ENCODE measurements at regions not wholly inside any gene's neighbourhood (a gene's known extent, or its start where the extent isn't known, plus 50 kb on each side); places are given as distances from the start of the nearest gene placed in this dataset.
"Not testable (repeated sequence)": the region's sequence is repeated elsewhere in the genome, so short reads cannot be mapped to it uniquely, and the experiment has no call there.

DNA sequence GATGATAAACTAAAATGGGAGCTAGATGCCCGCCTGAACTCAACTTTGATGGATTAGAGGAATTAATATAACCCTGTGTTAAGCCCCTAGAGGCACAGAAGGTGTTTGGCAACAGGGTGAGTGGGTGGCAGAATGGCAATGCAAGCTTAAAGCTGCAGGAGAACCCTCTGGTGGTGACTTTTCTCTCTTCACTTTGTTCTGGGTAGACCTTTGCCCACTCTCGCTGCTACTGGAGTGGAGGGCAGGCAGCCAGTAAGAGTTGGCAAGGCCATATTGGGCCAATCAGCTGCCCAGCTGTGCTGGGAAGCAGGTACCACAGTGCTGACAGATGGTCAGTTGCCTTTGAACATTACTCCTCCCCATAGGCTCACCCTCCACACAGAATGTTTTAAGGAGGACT, 468.2 kb downstream of the MMUT start:
- DNase-seq (ENCODE audit: low read depth): no peak
- no peak overlapping the region for H3K4me3 ChIP-seq (ENCODE audit: low read depth, low read length)
- TF ChIP-seq CTCF (IDR thresholded peaks at IDR 0.05; ENCODE audit: insufficient read depth, low read depth, low read length): no peak

DNA sequence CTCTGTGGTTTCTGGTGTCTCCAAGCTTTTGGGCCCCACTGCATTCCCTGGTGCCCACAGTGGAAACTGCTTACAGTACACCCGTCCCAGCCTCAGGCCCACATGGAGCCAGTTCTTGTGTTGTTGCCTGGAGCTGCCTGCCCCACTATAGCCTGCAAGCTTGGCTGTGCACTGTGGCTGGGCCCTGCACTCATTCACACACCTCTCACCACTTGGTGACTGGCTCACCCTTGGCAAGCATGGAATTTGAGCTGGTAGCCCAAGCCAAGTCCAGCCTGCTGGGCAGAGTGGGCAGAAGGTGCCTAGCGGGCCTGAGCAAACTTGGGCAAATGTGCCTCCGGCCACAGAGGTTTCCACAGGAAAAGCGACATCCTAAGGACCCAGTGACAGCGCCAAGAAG, 472.3 kb downstream of the MMUT start:
- DNase-seq (ENCODE audit: low read depth): no peak
- TF ChIP-seq CTCF (IDR thresholded peaks at IDR 0.05; ENCODE audit: insufficient read depth, low read depth, low read length): no peak
- H3K4me3 ChIP-seq (ENCODE audit: low read depth, low read length): no peak overlapping the region

- no peak for DNase-seq (ENCODE audit: low read depth)
- no peak for TF ChIP-seq CTCF (IDR thresholded peaks at IDR 0.05; ENCODE audit: insufficient read depth, low read depth, low read length)
- no peak overlapping the region for H3K4me3 ChIP-seq (ENCODE audit: low read depth, low read length)
These were observed 476.2 kb downstream of the MMUT start for GRCh38 chr6:48986845-48987244.

DNA sequence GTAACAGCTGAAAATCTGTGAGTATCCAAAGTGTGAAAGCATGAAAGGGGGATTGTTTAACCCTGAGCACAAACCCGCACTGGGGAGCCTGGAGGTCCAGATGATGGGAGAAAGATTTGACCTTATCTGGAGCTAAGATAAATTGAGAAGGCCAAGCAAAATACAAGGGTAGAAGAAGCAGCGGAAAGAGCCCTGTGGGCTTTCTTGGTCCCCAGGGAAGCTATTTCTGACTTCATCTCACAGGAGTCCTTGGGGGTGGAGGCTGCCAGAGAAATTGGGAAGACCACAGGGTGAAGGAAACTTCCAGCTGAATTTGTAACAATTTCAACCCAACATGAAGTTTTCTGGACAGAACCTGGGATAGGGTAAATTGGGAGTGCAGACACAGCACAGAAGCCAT, 476.9 kb downstream of the MMUT start:
- no peak for TF ChIP-seq CTCF (IDR thresholded peaks at IDR 0.05; ENCODE audit: insufficient read depth, low read depth, low read length)
- H3K4me3 ChIP-seq (ENCODE audit: low read depth, low read length): no peak overlapping the region
- DNase-seq (ENCODE audit: low read depth): no peak

- no peak overlapping the region for H3K4me3 ChIP-seq (ENCODE audit: low read depth, low read length)
- TF ChIP-seq CTCF (IDR thresholded peaks at IDR 0.05; ENCODE audit: insufficient read depth, low read depth, low read length): no peak
- no peak for DNase-seq (ENCODE audit: low read depth)
These were observed 478.0 kb downstream of the MMUT start for GRCh38 chr6:48985025-48985424.

DNA sequence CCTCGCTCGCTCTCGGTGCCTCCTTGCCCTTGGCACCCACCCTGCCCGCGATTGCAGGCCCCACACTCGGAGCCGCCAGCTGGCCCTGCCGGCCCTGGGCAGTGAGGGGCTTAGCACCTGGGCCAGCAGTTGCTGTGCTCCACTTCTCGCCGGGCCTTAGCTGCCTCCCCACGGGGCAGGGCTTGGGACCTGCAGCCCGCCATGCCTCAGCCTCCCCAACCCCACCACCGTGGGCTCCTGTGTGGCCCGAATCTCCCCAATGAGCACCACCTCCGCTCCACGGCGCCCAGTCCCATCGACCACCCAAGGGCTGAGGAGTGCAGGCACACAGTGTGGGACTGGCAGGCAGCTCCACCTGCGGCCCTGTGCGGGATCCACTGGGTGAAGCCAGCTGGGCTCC, 479.1 kb downstream of the MMUT start:
- not testable (repeated sequence) for H3K4me3 ChIP-seq (ENCODE audit: low read depth, low read length); DNase-seq (ENCODE audit: low read depth)

GRCh38 chr6:48983377-48983776, 479.7 kb downstream of the MMUT start:
- no peak overlapping the region for H3K4me3 ChIP-seq (ENCODE audit: low read depth, low read length)
- DNase-seq (ENCODE audit: low read depth): no peak
- no peak for TF ChIP-seq CTCF (IDR thresholded peaks at IDR 0.05; ENCODE audit: insufficient read depth, low read depth, low read length)

Data from fibroblast of villous mesenchyme (primary cell).